HG03575 (cell line): ENCODE measurements at regions not wholly inside any gene's neighbourhood (a gene's known extent, or its start where the extent isn't known, plus 50 kb on each side); places are given as distances from the start of the nearest gene placed in this dataset.

Experiments
- ATAC-seq: cut with Tn5 transposase; IDR thresholded peaks from one replicate; pipeline ENCODE4 v1.9.1; 2021; ENCODE audit not compliant: unreplicated experiment, insufficient number of reproducible peaks, low FRiP score; ENCODE audit errors: extremely low read depth

GRCh38 chr4:33262824-33263223, 2542.7 kb downstream of the PCDH7 start:
- ATAC-seq = no peak

- ATAC-seq = no peak
Measured at GRCh38 chr4:33268776-33269175, 2548.6 kb downstream of the PCDH7 start.

DNA sequence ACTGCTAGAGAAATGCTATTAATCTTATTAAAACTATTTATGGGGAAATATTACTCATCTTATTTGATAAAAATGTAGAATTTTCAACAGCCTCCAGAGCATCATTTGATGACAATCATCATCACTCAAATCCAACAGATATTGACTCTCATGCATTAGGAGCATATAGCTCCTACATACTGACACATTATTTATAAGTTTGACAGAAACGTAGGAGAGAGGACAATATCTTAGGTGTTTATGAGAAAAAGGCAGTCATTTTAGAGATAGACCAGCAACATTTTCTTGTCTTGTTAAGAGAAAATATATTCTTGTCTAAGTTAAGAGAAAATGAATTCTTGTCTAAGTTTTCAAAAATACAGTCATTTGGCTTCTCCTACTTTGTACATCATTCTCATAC, 2550.2 kb downstream of the PCDH7 start:
- ATAC-seq = no peak

DNA sequence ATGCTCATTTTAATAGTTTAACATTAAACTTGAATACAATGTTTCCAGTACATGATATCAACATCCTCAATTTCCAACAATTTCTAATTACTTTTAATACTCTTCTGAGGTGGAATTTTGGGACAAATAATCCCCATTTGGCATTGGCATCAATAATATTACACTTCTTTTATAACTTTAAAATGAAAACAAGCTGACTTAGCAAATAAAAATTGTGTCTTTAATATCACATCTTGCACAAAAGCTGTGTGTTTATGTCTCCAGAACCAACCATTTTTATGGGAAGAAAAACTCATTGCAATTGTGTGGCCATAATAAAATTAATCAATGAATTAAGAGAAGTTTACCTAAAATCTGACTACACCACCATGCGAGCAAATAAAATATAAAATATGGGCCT, 2552.6 kb downstream of the PCDH7 start:
- no peak for ATAC-seq

- ATAC-seq = no peak
Measured at GRCh38 chr4:33283818-33284217, 2563.6 kb downstream of the PCDH7 start.

DNA sequence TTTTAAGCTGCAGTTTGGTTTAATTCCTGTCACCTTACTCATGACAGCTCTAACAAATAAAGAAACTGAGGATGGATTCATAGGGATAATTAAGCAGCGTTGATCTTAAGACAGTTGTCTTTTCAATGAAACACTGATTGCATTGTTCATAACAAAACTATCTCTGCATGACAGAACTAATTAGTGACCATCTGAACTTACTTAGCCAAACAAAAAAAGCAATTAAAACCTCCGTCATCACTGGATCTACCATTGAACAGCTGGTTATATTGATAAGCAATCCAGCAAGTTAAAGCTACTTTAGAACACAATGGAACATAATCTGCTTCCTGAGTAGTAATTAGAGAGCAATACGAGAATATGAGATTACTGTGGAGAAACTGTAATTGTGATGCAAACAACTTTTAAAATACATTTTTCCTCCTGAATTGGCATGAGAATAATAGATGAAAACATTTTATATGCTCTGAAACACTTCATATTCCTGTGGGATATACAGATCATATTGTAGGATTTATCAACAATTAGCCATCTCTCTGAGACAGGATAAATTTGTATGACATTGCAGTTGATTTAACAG, 2576.8 kb downstream of the PCDH7 start:
- ATAC-seq = no peak

DNA sequence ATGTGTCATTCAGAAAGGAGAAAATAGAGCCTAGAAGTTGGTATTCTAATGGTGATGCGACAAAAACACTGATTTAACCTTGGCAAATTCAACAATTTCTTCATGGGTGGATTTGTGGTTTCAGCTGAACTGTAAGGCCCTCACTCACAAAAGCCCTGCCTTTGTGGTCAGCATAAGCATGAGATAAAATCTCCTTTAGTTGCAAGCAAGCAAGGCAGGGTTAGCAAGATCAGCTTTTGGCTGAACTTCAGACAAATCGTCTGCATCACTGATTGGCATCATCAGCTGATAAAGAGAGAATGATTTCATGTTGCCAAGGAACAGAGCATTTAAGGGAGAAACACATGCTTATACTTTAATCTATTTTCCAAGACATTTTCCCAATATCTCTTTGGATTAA, 2582.2 kb downstream of the PCDH7 start:
- ATAC-seq = no peak

- no peak for ATAC-seq
Measured at GRCh38 chr4:33306131-33306530, 2586.0 kb downstream of the PCDH7 start.

GRCh38 chr4:33316033-33316432, 2595.9 kb downstream of the PCDH7 start:
- ATAC-seq = no peak

- no peak for ATAC-seq
Measured at GRCh38 chr4:33316578-33316977, 2596.4 kb downstream of the PCDH7 start.

DNA sequence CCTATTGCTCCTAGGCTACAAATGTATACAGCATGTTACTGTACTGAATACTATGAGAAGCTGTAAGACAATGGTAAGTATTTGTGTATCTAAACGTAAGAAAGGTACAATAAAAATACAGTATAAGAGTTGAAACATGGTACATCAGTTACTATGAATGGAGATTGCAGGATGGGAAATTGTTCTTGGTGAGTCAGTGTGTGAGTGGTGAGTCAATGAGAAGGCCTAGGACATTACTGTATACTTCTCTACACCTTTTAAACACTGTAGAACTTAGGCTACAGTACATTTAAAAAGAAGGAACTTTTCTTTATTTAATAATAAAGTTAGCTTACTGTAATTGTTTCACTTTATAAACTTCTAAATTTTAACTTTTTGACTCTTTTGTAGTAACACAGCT, 2603.2 kb downstream of the PCDH7 start:
- no peak for ATAC-seq

DNA sequence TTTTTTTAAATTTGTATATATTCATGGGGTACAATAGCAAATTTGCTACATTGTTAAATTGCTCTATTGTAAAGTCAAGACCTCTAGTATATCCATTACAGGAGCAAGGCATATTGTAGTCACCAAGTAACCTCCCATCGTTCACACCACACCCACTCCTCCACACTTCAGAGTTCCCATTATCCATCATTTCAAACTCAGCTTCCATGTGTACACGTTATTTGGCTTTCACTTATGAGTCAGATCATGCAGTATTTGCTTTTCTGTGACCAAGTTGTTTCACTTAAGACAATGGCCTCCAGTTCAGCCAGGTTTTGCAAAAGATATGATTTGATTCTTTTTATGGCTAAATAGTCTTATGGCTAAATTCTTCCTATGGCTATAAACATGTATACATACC, 2614.2 kb downstream of the PCDH7 start:
- no peak for ATAC-seq

- no peak for ATAC-seq
Measured at GRCh38 chr4:33339762-33340161, 2619.6 kb downstream of the PCDH7 start.

- ATAC-seq = no peak
Measured at GRCh38 chr4:33340168-33340567, 2620.0 kb downstream of the PCDH7 start.

GRCh38 chr4:33349376-33349775, 2629.2 kb downstream of the PCDH7 start:
- ATAC-seq = no peak

GRCh38 chr4:33357121-33357520, 2637.0 kb downstream of the PCDH7 start:
- ATAC-seq = no peak

DNA sequence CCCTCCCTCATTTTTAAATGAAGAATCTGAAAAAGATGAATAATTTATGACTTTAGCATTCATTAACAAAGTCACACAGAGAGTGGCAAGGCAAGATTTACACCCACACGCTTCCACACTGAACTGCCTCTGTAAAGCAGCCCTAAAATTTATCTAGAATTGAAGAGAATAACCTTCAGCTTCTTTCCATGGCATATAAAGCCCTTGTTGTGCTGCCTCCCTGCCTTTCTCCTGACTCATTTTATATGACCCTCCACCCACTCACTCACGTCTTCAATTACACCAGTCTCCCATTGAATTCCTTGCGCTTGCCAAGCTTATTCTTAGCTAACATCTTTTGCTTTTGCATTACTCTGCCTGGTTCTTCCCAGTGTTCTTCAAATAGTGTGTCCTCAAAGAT, 2649.3 kb downstream of the PCDH7 start:
- ATAC-seq = no peak

DNA sequence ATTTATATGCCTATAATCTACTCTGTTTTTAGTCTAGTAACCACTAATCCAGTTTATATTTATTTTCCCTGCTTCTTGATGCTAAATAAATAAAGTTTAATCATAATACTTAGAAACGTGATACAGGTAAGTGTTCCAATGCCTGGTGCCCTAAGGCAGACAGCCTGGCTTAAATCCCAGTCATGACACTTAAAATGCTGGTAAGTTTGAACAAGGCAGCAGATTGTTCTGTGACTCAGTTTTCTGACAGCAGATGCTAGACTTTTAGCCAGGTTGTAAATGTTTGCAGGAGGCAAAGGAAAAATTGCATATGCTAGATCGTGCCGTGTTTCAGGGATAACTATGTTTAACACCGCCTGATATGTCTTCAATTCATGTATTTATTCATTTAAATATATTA, 2661.6 kb downstream of the PCDH7 start:
- no peak for ATAC-seq

GRCh38 chr4:33386764-33387163, 2666.6 kb downstream of the PCDH7 start:
- ATAC-seq = no peak

GRCh38 chr4:33390976-33391375, 2670.8 kb downstream of the PCDH7 start:
- ATAC-seq = no peak

DNA sequence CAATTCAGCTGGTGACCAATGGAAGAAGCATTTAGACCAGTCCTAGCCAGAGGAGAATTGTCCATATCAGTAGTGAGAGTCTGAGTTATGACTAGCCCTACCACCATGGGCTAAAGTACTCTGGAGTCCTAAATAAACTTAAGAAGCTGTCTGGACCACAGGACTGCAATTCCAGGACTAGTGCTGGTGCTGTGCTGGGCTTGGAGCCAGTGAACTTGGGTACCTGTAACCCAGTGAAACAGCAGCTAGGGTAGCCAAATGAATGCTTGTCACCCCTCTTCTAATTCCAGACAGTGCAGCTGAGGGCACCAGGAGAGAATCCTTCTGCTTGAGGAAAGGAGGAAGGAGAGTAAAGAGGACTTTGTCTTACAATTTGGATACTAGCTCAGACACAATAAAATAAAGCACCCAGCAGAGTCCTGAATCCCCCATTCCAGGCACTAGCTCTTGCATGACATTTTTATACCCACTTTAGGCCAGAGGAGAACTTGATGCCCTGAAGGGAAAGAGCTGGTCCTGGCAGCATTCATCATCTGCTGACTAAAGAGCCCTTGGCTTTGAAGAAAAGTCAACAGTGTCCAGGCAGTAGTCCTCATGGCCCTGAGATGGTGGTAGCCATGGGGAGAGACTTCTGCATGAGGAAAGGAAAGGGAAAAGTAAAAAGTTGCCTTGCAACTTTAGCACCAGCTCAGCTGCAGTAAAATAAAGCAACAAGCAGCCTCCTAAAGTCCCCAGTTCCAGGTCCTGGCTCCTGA, 2675.7 kb downstream of the PCDH7 start:
- ATAC-seq = no peak
